H1 (cell line): ENCODE measurements at regions not wholly inside any gene's neighbourhood (a gene's known extent, or its start where the extent isn't known, plus 50 kb on each side); places are given as distances from the start of the nearest gene placed in this dataset.
A peak's percentile ranks its signal among the peaks of the same experiment; 100 is the strongest.

ENCODE experiments used
- CTCF ChIA-PET: fragments of 300-600 bp; sonication (Branson Sonifier 250); formaldehyde crosslinking; loops from one replicate; lab custom pipeline; 2021; ENCODE audit not compliant: partially characterized antibody; lab: Charles Lee
- POLR2A ChIA-PET: fragments of 300-600 bp; sonication (Branson Sonifier 250); formaldehyde crosslinking; loops from one replicate; lab custom pipeline; 2021; ENCODE audit warnings: inconsistent platforms; ENCODE audit not compliant: partially characterized antibody; lab: Charles Lee
- DNase-seq, 2 experiments: peaks; one replicate each; pipeline versions ENCODE4 v3.0.0 to v3.0.0-alpha.2; 2010 to 2022; ENCODE audit warnings: low spot score in 2 of 2, low read depth in 1 of 2, mixed read lengths in 1 of 2
- FAIRE-seq: peaks from 2 replicates; lab custom pipeline; 2011; peaks lifted over from hg19 to GRCh38; lab: Jason Lieb, UNC
- H2AFZ ChIP-seq: 2 replicates; pipeline ENCODE4 v1.8.1; 2012; ENCODE audit warnings: low read length, inconsistent platforms
- H2AK5ac ChIP-seq: 2 replicates; pipeline ENCODE4 v1.6.1; 2013; ENCODE audit warnings: low read depth, low read length
- H2BK120ac ChIP-seq: replicated peaks from 2 replicates; pipeline ENCODE3; 2013; ENCODE audit warnings: low read depth, low read length, inconsistent platforms
- H2BK12ac ChIP-seq: 2 replicates; pipeline ENCODE4 v1.6.1; 2013; ENCODE audit warnings: low read depth, low read length
- H2BK15ac ChIP-seq: 2 replicates; pipeline ENCODE4 v1.6.1; 2013; ENCODE audit warnings: low read length
- H2BK20ac ChIP-seq: 2 replicates; pipeline ENCODE4 v1.6.1; 2013; ENCODE audit warnings: low read length
- H2BK5ac ChIP-seq: 2 replicates; pipeline ENCODE4 v1.6.1; 2013; ENCODE audit warnings: low read depth, low read length
- H3K14ac ChIP-seq: 2 replicates; pipeline ENCODE4 v1.6.1; 2013; ENCODE audit warnings: inconsistent platforms; ENCODE audit not compliant: insufficient read length
- H3K18ac ChIP-seq: 2 replicates; pipeline ENCODE4 v1.6.1; 2013; ENCODE audit warnings: low read length; ENCODE audit errors: extremely low read depth
- H3K23ac ChIP-seq: 2 replicates; pipeline ENCODE4 v1.6.1; 2013; ENCODE audit warnings: inconsistent platforms; ENCODE audit not compliant: insufficient read length
- H3K23me2 ChIP-seq: 2 replicates; pipeline ENCODE4 v1.6.1; 2013; ENCODE audit warnings: low read depth, low read length
- H3K27ac ChIP-seq: 2 replicates; pipeline ENCODE4 v1.6.1; 2011; ENCODE audit warnings: low read depth, low read length, inconsistent platforms
- H3K27me3 ChIP-seq, 4 experiments: replicated peaks in 1 of 4; 1 replicate in 1 of 4; 2 replicates in 3 of 4; pipeline versions ENCODE4 v1.6.1 to v1.8.1; 2011 to 2013; ENCODE audit warnings: low read length in 3 of 4, mild to moderate bottlenecking in 3 of 4, inconsistent platforms in 2 of 4, mixed read lengths in 2 of 4, moderate library complexity in 1 of 4; ENCODE audit not compliant: control insufficient read depth in 3 of 4, insufficient read depth in 3 of 4; ENCODE audit errors: extremely low read depth in 1 of 4
- H3K36me3 ChIP-seq, 4 experiments: 2 replicates each; pipeline versions ENCODE4 v1.6.1 to v1.8.1; 2011 to 2013; ENCODE audit warnings: mild to moderate bottlenecking in 4 of 4, low read length in 3 of 4, moderate library complexity in 2 of 4, control low read depth in 1 of 4, inconsistent platforms in 1 of 4; ENCODE audit not compliant: insufficient read depth in 4 of 4, control insufficient read depth in 2 of 4
- H3K4ac ChIP-seq: replicated peaks from 2 replicates; pipeline ENCODE3; 2013; ENCODE audit warnings: low read length, low read depth, mixed read lengths, inconsistent platforms; ENCODE audit not compliant: insufficient read length
- H3K4me1 ChIP-seq, 4 experiments: replicated peaks in 1 of 4; 1 replicate in 1 of 4; 2 replicates in 3 of 4; pipeline versions ENCODE4 v1.6.1 to v1.8.1; 2011 to 2013; ENCODE audit warnings: low read length in 3 of 4, inconsistent platforms in 2 of 4, mixed read lengths in 1 of 4; ENCODE audit not compliant: insufficient read depth in 4 of 4, control insufficient read depth in 3 of 4
- H3K4me2 ChIP-seq, 2 experiments: 2 replicates each; pipeline versions ENCODE4 v1.6.1 to v1.8.1; 2011 to 2013; ENCODE audit warnings: low read depth in 2 of 2, low read length in 2 of 2, control low read depth in 1 of 2, inconsistent platforms in 1 of 2, mild to moderate bottlenecking in 1 of 2; ENCODE audit not compliant: insufficient read depth in 1 of 2
- H3K4me3 ChIP-seq, 4 experiments: fragments of 200-600, 300-600 bp in 1 of 4; sonication (generic), shearing (Covaris generic), sonication (Bioruptor Twin) in 1 of 4; 2 replicates each; pipeline versions ENCODE4 v1.5.1 to v1.8.1; 2011 to 2016; ENCODE audit warnings: low read length in 4 of 4, low read depth in 3 of 4, control low read depth in 2 of 4, inconsistent platforms in 2 of 4, mild to moderate bottlenecking in 2 of 4, mixed read lengths in 1 of 4, moderate library complexity in 1 of 4; ENCODE audit not compliant: insufficient read depth in 2 of 4; ENCODE audit errors: extremely low read depth in 1 of 4
- H3K56ac ChIP-seq: replicated peaks from 2 replicates; pipeline ENCODE3; 2013; ENCODE audit warnings: low read depth, mild to moderate bottlenecking, mixed read lengths, low read length, inconsistent platforms; ENCODE audit not compliant: insufficient read length
- H3K79me1 ChIP-seq: 2 replicates; pipeline ENCODE4 v1.6.1; 2013; ENCODE audit warnings: low read depth, low read length, control low read depth
- H3K79me2 ChIP-seq, 2 experiments: 2 replicates each; pipeline versions ENCODE4 v1.6.1 to v1.8.1; 2012 to 2013; ENCODE audit warnings: low read length in 2 of 2, mild to moderate bottlenecking in 2 of 2, inconsistent platforms in 1 of 2; ENCODE audit not compliant: insufficient read depth in 2 of 2, control insufficient read depth in 1 of 2
- H3K9ac ChIP-seq, 4 experiments: replicated peaks in 1 of 4; 1 replicate in 1 of 4; 2 replicates in 3 of 4; pipeline versions ENCODE4 v1.6.1 to v1.8.1; 2011 to 2013; ENCODE audit warnings: low read depth in 3 of 4, low read length in 3 of 4, control low read depth in 2 of 4, mild to moderate bottlenecking in 2 of 4, moderate library complexity in 2 of 4, inconsistent platforms in 1 of 4; ENCODE audit errors: extremely low read depth in 1 of 4
- H3K9me3 ChIP-seq, 2 experiments: 2 replicates each; pipeline versions ENCODE4 v1.6.1 to v1.8.1; 2012 to 2013; ENCODE audit warnings: mild to moderate bottlenecking in 2 of 2, moderate library complexity in 2 of 2, control low read depth in 1 of 2, inconsistent platforms in 1 of 2, low read depth in 1 of 2, low read length in 1 of 2, mixed read lengths in 1 of 2; ENCODE audit not compliant: insufficient read depth in 2 of 2
- H4K20me1 ChIP-seq, 2 experiments: replicated peaks in 1 of 2; 2 replicates each; pipeline versions ENCODE3 to v1.8.1; 2011 to 2013; ENCODE audit warnings: inconsistent platforms in 2 of 2, low read length in 2 of 2, mild to moderate bottlenecking in 1 of 2; ENCODE audit not compliant: insufficient read depth in 2 of 2, control insufficient read depth in 1 of 2
- H4K5ac ChIP-seq: 2 replicates; pipeline ENCODE4 v1.6.1; 2013; ENCODE audit warnings: low read length, low read depth, mixed read lengths, inconsistent platforms; ENCODE audit not compliant: insufficient read length
- H4K8ac ChIP-seq: 2 replicates; pipeline ENCODE4 v1.8.0; 2013; ENCODE audit warnings: mild to moderate bottlenecking, moderate library complexity, low read length, inconsistent platforms; ENCODE audit not compliant: insufficient read depth; ENCODE audit errors: extremely low read depth
- H4K91ac ChIP-seq: replicated peaks from 2 replicates; pipeline ENCODE3; 2013; ENCODE audit warnings: low read length, mixed read lengths, inconsistent platforms; ENCODE audit not compliant: insufficient read length
- CTCF ChIP-seq, 3 experiments: IDR thresholded peaks; 1 replicate in 2 of 3; 2 replicates in 1 of 3; pipeline versions ENCODE4 v1.5.1 to v1.6.1; 2011; ENCODE audit warnings: low read length in 3 of 3, mild to moderate bottlenecking in 3 of 3, inconsistent platforms in 2 of 3, low read depth in 1 of 3, moderate library complexity in 1 of 3; ENCODE audit not compliant: insufficient read depth in 1 of 3; ENCODE audit errors: control extremely low read depth in 1 of 3
- JUND ChIP-seq: IDR thresholded peaks from 2 replicates; pipeline ENCODE4 v1.6.1; 2011; ENCODE audit warnings: mild to moderate bottlenecking, improper control_type of control experiment, low read length
- WGBS, 2 experiments: shearing (Covaris generic) in 1 of 2; methylation state at CpG; one replicate each; pipeline versions ENCODE4 v1.1.6 to v1.1.7; 2013 to 2015; ENCODE audit warnings: low lambda C conversion rate in 2 of 2, mixed read lengths in 2 of 2, inconsistent platforms in 1 of 2, low coverage in 1 of 2, missing lambda C conversion rate in 1 of 2; ENCODE audit not compliant: insufficient replicate concordance in 2 of 2, insufficient coverage in 1 of 2, insufficient read length in 1 of 2; ENCODE audit errors: extremely low coverage in 1 of 2, missing lambda C conversion rate in 1 of 2; 5-methylcytosine and 5-hydroxymethylcytosine counted together

GRCh38 chr3:31247850-31248562 is 284.7 kb upstream of the STT3B start:
- POLR2A ChIA-PET = no interaction called here
- Histone ChIP-seq H2AK5ac (no peak overlapping the region), H2BK12ac (no peak overlapping the region), H3K4me3 (no peak overlapping the region), H3K18ac (no peak overlapping the region), H3K23ac (no peak overlapping the region), H3K79me1 (no peaks in the 10 kb centered on the region), H4K5ac (no peak overlapping the region), H2BK5ac (no peak overlapping the region), H3K9me3 (no peaks in the 10 kb centered on the region; a peak in 1 of 4 replicates), H3K56ac (no peak overlapping the region), H2BK120ac (no peak overlapping the region), H2AFZ (no peak overlapping the region), H3K36me3 (no peaks in the 10 kb centered on the region), H2BK20ac (no peak overlapping the region), H3K23me2 (no peaks in the 10 kb centered on the region), H3K4ac (no peak overlapping the region), H2BK15ac (no peak overlapping the region), H3K4me2 (no peak overlapping the region), H3K14ac (no peak overlapping the region), H3K27me3 (no peaks in the 10 kb centered on the region), H4K20me1 (no peaks in the 10 kb centered on the region), H4K91ac (no peak overlapping the region), H3K9ac (no peak overlapping the region), H3K4me1 (peaks cover 0 to 5% (median 0%) of the 10 kb centered on the region in 4 experiments; a peak in 1 of 7 replicates), H3K27ac (no peak overlapping the region), H3K79me2 (no peaks in the 10 kb centered on the region), H4K8ac (no peak overlapping the region)
- TF ChIP-seq JUND (0 out of 2 replicates have a peak, but pooled peaks have one; percentile 31), CTCF (IDR thresholded peaks at IDR 0.05; ENCODE audit: control extremely low read depth in 1 of 3, insufficient read depth in 1 of 3, low read depth in 1 of 3, low read length in 3 of 3) (no peak)
- 78% methylated on average over 5 of the region's 5 CpGs; no CpG with 5 or more reads in 1 of the 2 experiments for WGBS, 2 experiments
- CTCF ChIA-PET = interaction anchor here (0.6 to 1.6 kb wide), 2 partner anchors 10 to 214 kb away, joined by 3 to 4 read pairs; no protein-coding TSS in a partner anchor
- no peak for FAIRE-seq
- DNase-seq = no peak
